Breast epithelium (tissue), 4 donors: ENCODE measurements at regions not wholly inside any gene's neighbourhood (a gene's known extent, or its start where the extent isn't known, plus 50 kb on each side); places are given as distances from the start of the nearest gene placed in this dataset.

Experiments used
- DNase-seq, 2 donors: peaks; one replicate each; pipeline ENCODE4 v3.0.0-alpha.2; 2019; ENCODE audit warnings: low spot score in 2 of 2
- H3K27ac ChIP-seq, 2 donors: fragments of 200-600 bp; sonication (generic) in 1 of 2; one replicate each; pipeline ENCODE4 v1.5.1; 2016 to 2019; ENCODE audit warnings: mild to moderate bottlenecking in 1 of 2
- H3K27me3 ChIP-seq, 2 donors: fragments of 200-600 bp; sonication (generic) in 1 of 2; one replicate each; pipeline versions ENCODE4 v1.5.1 to v1.6.0; 2017 to 2019; ENCODE audit warnings: control low read depth in 1 of 2, mild to moderate bottlenecking in 1 of 2
- H3K36me3 ChIP-seq: fragments of 200-600 bp; one replicate; pipeline ENCODE4 v1.5.1; 2019
- H3K4me1 ChIP-seq, 2 donors: fragments of 200-600 bp; sonication (generic); one replicate each; pipeline ENCODE4 v1.5.1; 2016 to 2019; ENCODE audit warnings: control low read depth in 1 of 2
- H3K4me3 ChIP-seq, 3 donors: fragments of 200-600 bp; sonication (generic); 1 replicate in 2 of 3; 2 replicates in 1 of 3; pipeline ENCODE4 v1.5.1; 2016 to 2019; ENCODE audit warnings: mild to moderate bottlenecking in 3 of 3, moderate library complexity in 2 of 3
- H3K9me3 ChIP-seq, 2 donors: fragments of 200-600 bp; sonication (generic) in 1 of 2; one replicate each; pipeline ENCODE4 v1.5.1; 2016 to 2019; ENCODE audit warnings: control low read depth in 1 of 2
- POLR2A ChIP-seq: fragments of 450-650 bp; IDR thresholded peaks from one replicate; pipeline ENCODE4 v1.6.1; 2016; ENCODE audit warnings: antibody characterized with exemption, mild to moderate bottlenecking, moderate library complexity
- POLR2AphosphoS5 ChIP-seq, 3 donors: sonication (generic); formaldehyde crosslinking; IDR thresholded peaks; one replicate each; pipeline ENCODE4 v1.6.1; 2017; ENCODE audit warnings: antibody characterized with exemption in 3 of 3
- intact Hi-C: fragments of 100-400 bp; cut with DNase I; formaldehyde crosslinking; loops from one replicate; pipeline ENCODE4 v1.15.1; 2023; ENCODE audit warnings: low total_unique reads
- TF ChIP-seq, protein P1 (sequence below), 3 donors: fragments of 450-650 bp; IDR thresholded peaks; one replicate each; pipeline ENCODE4 v1.5.1; 2016 to 2017; ENCODE audit warnings: antibody characterized with exemption in 3 of 3, mild to moderate bottlenecking in 3 of 3, moderate library complexity in 3 of 3

DNA sequence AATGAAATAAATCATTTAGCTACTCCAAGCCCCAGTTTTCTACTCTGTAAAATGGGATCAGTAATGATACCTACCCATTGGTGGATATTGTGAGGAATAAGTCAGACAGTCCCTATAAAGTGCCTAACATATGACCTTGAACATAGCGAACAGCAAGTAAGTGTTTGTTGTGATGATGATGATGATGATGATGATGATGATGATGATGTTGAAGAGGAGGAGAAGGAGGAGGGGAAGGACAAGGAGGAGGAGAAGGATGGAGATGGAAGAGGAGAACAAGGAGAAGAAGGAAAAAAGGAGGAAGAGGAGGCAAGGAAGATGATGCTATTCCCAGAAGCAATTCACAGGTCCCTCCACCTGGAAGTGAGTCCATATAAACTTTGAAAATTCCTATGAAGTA, 264.3 kb downstream of the MAFB start:
- Histone ChIP-seq H3K27ac (no peak overlapping the region), H3K27me3 (no peaks in the 10 kb centered on the region), H3K36me3 (no peaks in the 10 kb centered on the region), H3K9me3 (no peaks in the 10 kb centered on the region), H3K4me3 (no peak overlapping the region), H3K4me1 (no peaks in the 10 kb centered on the region)
- no peak for DNase-seq
- intact Hi-C loops, result no loop called here
- TF ChIP-seq, protein P1, sequence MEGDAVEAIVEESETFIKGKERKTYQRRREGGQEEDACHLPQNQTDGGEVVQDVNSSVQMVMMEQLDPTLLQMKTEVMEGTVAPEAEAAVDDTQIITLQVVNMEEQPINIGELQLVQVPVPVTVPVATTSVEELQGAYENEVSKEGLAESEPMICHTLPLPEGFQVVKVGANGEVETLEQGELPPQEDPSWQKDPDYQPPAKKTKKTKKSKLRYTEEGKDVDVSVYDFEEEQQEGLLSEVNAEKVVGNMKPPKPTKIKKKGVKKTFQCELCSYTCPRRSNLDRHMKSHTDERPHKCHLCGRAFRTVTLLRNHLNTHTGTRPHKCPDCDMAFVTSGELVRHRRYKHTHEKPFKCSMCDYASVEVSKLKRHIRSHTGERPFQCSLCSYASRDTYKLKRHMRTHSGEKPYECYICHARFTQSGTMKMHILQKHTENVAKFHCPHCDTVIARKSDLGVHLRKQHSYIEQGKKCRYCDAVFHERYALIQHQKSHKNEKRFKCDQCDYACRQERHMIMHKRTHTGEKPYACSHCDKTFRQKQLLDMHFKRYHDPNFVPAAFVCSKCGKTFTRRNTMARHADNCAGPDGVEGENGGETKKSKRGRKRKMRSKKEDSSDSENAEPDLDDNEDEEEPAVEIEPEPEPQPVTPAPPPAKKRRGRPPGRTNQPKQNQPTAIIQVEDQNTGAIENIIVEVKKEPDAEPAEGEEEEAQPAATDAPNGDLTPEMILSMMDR (IDR thresholded peaks at IDR 0.05), result no peak

DNA sequence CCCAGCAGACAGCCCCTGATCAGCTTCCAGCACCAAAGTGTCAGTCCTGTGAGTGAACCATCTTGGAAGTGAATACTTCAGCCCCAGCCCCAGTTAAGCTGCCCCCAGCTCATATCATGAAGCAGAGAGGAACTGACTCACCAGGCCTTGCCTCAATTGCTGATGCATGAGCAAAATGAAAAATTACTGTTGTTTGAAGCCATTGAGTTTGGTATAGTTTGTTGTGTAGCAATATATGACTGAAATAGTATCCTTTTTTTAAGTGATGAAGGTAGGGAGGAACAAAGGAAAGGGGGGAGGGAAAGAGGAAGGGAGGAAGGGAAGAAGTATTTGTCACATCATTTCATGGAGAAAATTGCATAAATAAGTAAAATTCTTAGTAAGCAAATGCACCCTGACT, 266.4 kb downstream of the MAFB start:
- no peaks in the 10 kb centered on the region for H3K4me1 ChIP-seq
- no peak overlapping the region for H3K4me3 ChIP-seq
- no peaks in the 10 kb centered on the region for H3K27me3 ChIP-seq
- no peak for DNase-seq
- intact Hi-C loops, result no loop called here
- H3K27ac ChIP-seq, result no peak overlapping the region
- H3K9me3 ChIP-seq, result no peaks in the 10 kb centered on the region
- no peak for TF ChIP-seq POLR2A
- TF ChIP-seq, protein P1 (IDR thresholded peaks at IDR 0.05), result no peak
- TF ChIP-seq POLR2AphosphoS5 (IDR thresholded peaks at IDR 0.05), result no peak
- no peaks in the 10 kb centered on the region for H3K36me3 ChIP-seq

DNA sequence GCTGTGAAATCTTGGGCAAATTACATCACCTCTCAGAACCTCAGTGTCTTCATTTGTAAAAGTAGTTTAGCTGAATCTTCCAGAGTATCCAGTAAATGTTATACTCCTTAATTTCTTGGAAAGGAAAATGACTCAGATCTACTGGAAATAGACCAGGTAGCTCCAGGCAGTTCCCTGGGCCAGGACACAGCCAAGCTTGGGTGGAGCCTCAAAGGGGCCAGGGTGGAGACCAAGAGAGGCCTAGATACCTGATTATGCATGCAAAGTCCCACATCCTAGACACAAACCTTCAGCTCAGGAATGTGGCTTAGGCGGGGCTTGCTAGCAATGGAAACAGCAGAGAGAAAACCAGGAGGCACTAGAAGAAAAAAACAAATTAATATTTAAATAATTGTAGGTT, 272.8 kb downstream of the MAFB start:
- Histone ChIP-seq H3K4me3 (no peak overlapping the region), H3K27me3 (no peaks in the 10 kb centered on the region), H3K4me1 (no peaks in the 10 kb centered on the region), H3K36me3 (no peaks in the 10 kb centered on the region), H3K27ac (no peak overlapping the region), H3K9me3 (no peaks in the 10 kb centered on the region)
- TF ChIP-seq, protein P1 (IDR thresholded peaks at IDR 0.05), result no peak
- TF ChIP-seq POLR2AphosphoS5 (IDR thresholded peaks at IDR 0.05) (no peak), POLR2A (no peak)
- no peak for DNase-seq
- intact Hi-C loops, result loop anchor here (5.0 kb wide), 1 partner anchor 636 kb away; no protein-coding TSS in a partner anchor

DNA sequence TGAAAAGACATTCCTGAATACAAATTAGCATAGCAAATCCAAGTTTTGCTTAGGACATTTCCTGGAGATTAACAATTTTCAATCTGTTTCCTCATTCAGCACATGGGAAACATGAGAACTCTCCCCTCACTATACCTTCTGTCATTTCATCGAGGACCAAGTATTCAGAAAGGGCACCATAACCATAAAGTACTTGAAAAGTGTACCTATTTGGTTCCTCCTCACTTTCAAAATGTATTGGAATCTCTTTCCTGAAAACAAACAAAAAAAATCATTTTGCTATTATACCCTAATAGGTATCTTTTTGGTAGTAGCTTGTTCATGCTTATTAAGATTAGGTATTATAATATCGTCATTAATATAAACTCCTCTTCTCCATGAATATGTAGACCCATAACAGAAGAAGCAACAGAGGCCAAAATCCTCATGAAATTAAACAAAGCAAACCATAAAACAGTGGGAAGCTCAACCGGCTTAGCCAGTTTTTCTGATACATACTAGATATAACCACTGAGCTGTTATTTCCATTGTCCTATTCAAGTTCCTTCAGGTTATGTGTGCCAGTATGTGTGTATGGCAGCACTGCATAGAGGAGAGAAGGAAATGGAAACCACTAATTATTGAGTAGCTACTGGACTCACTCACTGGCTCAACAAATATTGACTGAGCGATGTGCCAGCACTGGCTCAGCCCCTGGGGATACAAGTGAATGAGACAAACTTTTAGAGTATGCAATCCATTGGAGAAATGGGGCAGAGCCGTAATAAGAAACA, 274.0 kb downstream of the MAFB start:
- Histone ChIP-seq H3K4me1 (no peaks in the 10 kb centered on the region), H3K4me3 (no peak overlapping the region), H3K27me3 (no peaks in the 10 kb centered on the region), H3K9me3 (no peaks in the 10 kb centered on the region), H3K27ac (peak overlapping the region; percentile 33 to 51), H3K36me3 (no peaks in the 10 kb centered on the region)
- TF ChIP-seq POLR2A (no peak), POLR2AphosphoS5 (IDR thresholded peaks at IDR 0.05) (peak in 1 of 3 donors; percentile 24)
- TF ChIP-seq, protein P1 (IDR thresholded peaks at IDR 0.05), result peak in 1 of 3 donors; percentile 11
- intact Hi-C loops, result loop anchor here (5.0 kb wide), 2 partner anchors 637 to 758 kb away; no protein-coding TSS in a partner anchor
- DNase-seq, result peak; percentile 57 to 76

DNA sequence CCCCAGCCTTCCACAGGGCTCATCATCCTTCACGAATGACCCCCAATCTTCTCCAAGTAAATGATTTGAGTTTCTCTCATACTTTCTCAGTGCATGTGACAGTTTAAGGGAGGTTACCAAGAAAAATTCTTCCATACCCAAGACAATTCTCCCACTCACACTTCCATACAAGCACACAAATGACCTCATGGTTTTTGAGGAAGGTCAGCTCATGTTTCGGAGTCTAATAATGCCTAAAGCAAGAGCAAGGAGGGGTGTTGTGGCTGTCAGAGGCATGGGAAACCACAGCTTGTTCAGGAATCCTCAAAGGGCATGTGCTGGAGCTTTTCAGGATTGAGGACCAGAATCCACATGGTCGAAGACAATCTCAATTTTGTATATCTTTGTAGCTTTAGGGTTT, 279.0 kb downstream of the MAFB start:
- intact Hi-C loops, result loop anchor here (5.0 kb wide), 1 partner anchor 753 kb away; no protein-coding TSS in a partner anchor
- Histone ChIP-seq H3K4me3 (no peak overlapping the region), H3K36me3 (no peaks in the 10 kb centered on the region), H3K27me3 (no peaks in the 10 kb centered on the region), H3K9me3 (no peaks in the 10 kb centered on the region), H3K27ac (no peak overlapping the region), H3K4me1 (no peaks in the 10 kb centered on the region)
- DNase-seq, result no peak
- no peak for TF ChIP-seq POLR2A
- TF ChIP-seq, protein P1 (IDR thresholded peaks at IDR 0.05), result no peak
- no peak for TF ChIP-seq POLR2AphosphoS5 (IDR thresholded peaks at IDR 0.05)
